Neural progenitor cell (in vitro differentiated cells): ENCODE measurements at regions not wholly inside any gene's neighbourhood (a gene's known extent, or its start where the extent isn't known, plus 50 kb on each side); places are given as distances from the start of the nearest gene placed in this dataset.

Source experiments
- DNase-seq: peaks from one replicate; pipeline ENCODE4 v3.0.0-alpha.2; 2016; ENCODE audit warnings: low spot score
- H2AFZ ChIP-seq: fragments of 200-600 bp; sonication (generic); replicated peaks from 2 replicates; pipeline ENCODE4 v1.6.1; 2016; ENCODE audit warnings: antibody characterized with exemption
- H3F3A ChIP-seq: fragments of 200-600 bp; sonication (generic); 2 replicates; pipeline ENCODE4 v1.6.1; 2016; ENCODE audit warnings: antibody characterized with exemption, low read depth
- H3K27ac ChIP-seq: fragments of 200-600 bp; sonication (generic); 2 replicates; pipeline ENCODE4 v1.5.1; 2016; ENCODE audit warnings: mild to moderate bottlenecking
- H3K27me3 ChIP-seq: fragments of 200-600 bp; sonication (generic); 2 replicates; pipeline ENCODE4 v1.6.1; 2016; ENCODE audit warnings: mild to moderate bottlenecking, moderate library complexity
- H3K36me3 ChIP-seq: fragments of 200-600 bp; sonication (generic); 2 replicates; pipeline ENCODE4 v1.5.1; 2016
- H3K4me1 ChIP-seq: fragments of 200-600 bp; sonication (generic); 2 replicates; pipeline ENCODE4 v1.6.1; 2016; ENCODE audit warnings: mixed run types
- H3K4me2 ChIP-seq: fragments of 200-600 bp; sonication (generic); 2 replicates; pipeline ENCODE4 v1.6.1; 2016
- H3K4me3 ChIP-seq: fragments of 200-600 bp; sonication (generic); 2 replicates; pipeline ENCODE4 v1.5.1; 2016
- H3K79me2 ChIP-seq: fragments of 200-600 bp; sonication (generic); 2 replicates; pipeline ENCODE4 v1.6.1; 2016; ENCODE audit warnings: low read depth
- H3K9ac ChIP-seq: fragments of 200-600 bp; sonication (generic); 2 replicates; pipeline ENCODE4 v1.6.1; 2016
- H3K9me3 ChIP-seq: fragments of 200-600 bp; sonication (generic); 2 replicates; pipeline ENCODE4 v1.5.1; 2016; ENCODE audit warnings: low read depth
- H4K20me1 ChIP-seq: fragments of 200-600 bp; sonication (generic); 2 replicates; pipeline ENCODE4 v1.6.1; 2016; ENCODE audit warnings: low read depth
- H3K27ac Mint-ChIP-seq: 3 replicates; pipeline ENCODE4 v1.8.0; 2021; ENCODE audit warnings: mixed read lengths
- H3K27me3 Mint-ChIP-seq: 2 replicates; pipeline ENCODE4 v1.8.0; 2022; ENCODE audit warnings: low read depth, mild to moderate bottlenecking, inconsistent platforms, moderate library complexity, mixed read lengths; ENCODE audit not compliant: insufficient read depth
- H3K36me3 Mint-ChIP-seq: 3 replicates; pipeline ENCODE4 v1.8.0; 2021; ENCODE audit warnings: mixed read lengths
- H3K4me1 Mint-ChIP-seq: 3 replicates; pipeline ENCODE4 v1.8.0; 2021; ENCODE audit warnings: mixed read lengths
- H3K4me3 Mint-ChIP-seq: 3 replicates; pipeline ENCODE4 v1.8.0; 2021; ENCODE audit warnings: mild to moderate bottlenecking, moderate library complexity, mixed read lengths
- H3K9me3 Mint-ChIP-seq: 3 replicates; pipeline ENCODE4 v1.8.0; 2020; ENCODE audit warnings: mixed read lengths
- EZH2 ChIP-seq: fragments of 200-600 bp; sonication (generic); IDR thresholded peaks from 2 replicates; pipeline ENCODE4 v1.6.1; 2017; ENCODE audit warnings: antibody characterized with exemption, mild to moderate bottlenecking, moderate library complexity
- EZH2phosphoT487 ChIP-seq: fragments of 200-600 bp; sonication (generic); IDR thresholded peaks from 2 replicates; pipeline ENCODE4 v1.6.1; 2017; ENCODE audit warnings: antibody characterized with exemption
- TF ChIP-seq, protein P1 (sequence below): fragments of 200-600 bp; sonication (generic); IDR thresholded peaks from 2 replicates; pipeline ENCODE4 v1.5.1; 2017; ENCODE audit warnings: antibody characterized with exemption, mild to moderate bottlenecking

DNA sequence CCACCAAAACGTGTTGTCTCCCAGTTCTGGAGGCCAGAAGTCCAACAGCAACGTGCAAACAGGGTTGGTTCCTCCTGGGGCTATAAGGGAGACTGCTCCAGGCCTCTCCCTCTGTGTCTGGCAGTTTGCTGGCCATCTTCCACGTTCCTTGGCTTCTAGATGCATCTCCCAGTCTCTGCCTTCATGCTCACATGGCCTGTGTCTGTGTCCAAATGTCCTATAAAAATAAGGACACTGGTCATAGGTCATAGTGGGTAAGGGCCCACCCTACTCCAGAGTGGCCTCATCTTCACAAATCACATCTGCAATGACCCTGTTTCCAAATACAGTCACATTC, 69.4 kb upstream of the TAF1B start:
- Histone ChIP-seq H3K27me3 (no peaks in the 10 kb centered on the region), H2AFZ (no peak overlapping the region), H4K20me1 (no peaks in the 10 kb centered on the region), H3K9me3 (no peaks in the 10 kb centered on the region), H3K4me2 (no peak overlapping the region), H3K79me2 (no peaks in the 10 kb centered on the region), H3K27ac (no peak overlapping the region), H3K4me1 (peaks cover 20% of the 10 kb centered on the region), H3K4me3 (no peak overlapping the region), H3F3A (peaks cover 4% of the 10 kb centered on the region), H3K9ac (no peak overlapping the region), H3K36me3 (no peaks in the 10 kb centered on the region)
- Mint-ChIP-seq H3K9me3 (no peaks in the 10 kb centered on the region), H3K27ac (peak overlapping the region; percentile 34), H3K36me3 (peaks cover 2% of the 10 kb centered on the region), H3K27me3 (peaks cover 22% of the 10 kb centered on the region), H3K4me3 (no peak overlapping the region), H3K4me1 (peaks cover 58% of the 10 kb centered on the region)
- no peak for DNase-seq
- TF ChIP-seq, protein P1, sequence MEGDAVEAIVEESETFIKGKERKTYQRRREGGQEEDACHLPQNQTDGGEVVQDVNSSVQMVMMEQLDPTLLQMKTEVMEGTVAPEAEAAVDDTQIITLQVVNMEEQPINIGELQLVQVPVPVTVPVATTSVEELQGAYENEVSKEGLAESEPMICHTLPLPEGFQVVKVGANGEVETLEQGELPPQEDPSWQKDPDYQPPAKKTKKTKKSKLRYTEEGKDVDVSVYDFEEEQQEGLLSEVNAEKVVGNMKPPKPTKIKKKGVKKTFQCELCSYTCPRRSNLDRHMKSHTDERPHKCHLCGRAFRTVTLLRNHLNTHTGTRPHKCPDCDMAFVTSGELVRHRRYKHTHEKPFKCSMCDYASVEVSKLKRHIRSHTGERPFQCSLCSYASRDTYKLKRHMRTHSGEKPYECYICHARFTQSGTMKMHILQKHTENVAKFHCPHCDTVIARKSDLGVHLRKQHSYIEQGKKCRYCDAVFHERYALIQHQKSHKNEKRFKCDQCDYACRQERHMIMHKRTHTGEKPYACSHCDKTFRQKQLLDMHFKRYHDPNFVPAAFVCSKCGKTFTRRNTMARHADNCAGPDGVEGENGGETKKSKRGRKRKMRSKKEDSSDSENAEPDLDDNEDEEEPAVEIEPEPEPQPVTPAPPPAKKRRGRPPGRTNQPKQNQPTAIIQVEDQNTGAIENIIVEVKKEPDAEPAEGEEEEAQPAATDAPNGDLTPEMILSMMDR: no peak
- no peak for TF ChIP-seq EZH2
- no peak for TF ChIP-seq EZH2phosphoT487

DNA sequence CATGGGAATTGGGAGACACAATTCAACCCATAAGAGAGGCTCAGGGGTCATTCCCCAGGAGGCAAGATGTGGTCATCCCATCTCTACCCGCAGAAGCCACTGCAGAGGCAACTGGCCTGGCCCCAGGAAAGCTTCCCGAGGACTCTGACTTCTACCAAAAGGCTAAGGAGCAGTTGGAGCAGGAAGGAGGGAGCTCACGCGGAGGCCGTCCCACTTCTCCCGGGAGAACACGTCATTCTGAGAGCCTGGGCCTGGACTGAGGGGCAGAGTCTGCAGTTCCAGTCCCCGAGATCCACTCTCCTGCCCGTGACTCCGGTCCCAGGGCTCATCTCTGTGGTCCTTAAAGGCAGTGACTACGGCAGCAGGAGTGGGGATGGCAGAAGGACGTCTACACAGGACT, 69.0 kb upstream of the TAF1B start:
- Histone ChIP-seq H3K4me2 (no peak overlapping the region), H3K9ac (no peak overlapping the region), H2AFZ (no peak overlapping the region), H3K36me3 (no peaks in the 10 kb centered on the region), H3K9me3 (no peaks in the 10 kb centered on the region), H3K27me3 (no peaks in the 10 kb centered on the region), H3F3A (peaks cover 4% of the 10 kb centered on the region), H3K4me1 (peaks cover 19% of the 10 kb centered on the region), H3K4me3 (no peak overlapping the region), H3K79me2 (no peaks in the 10 kb centered on the region), H3K27ac (no peak overlapping the region), H4K20me1 (no peaks in the 10 kb centered on the region)
- Mint-ChIP-seq H3K4me3 (no peak overlapping the region), H3K27ac (peak overlapping the region; percentile 42), H3K27me3 (peaks cover 22% of the 10 kb centered on the region), H3K36me3 (peaks cover 2% of the 10 kb centered on the region), H3K4me1 (peaks cover 57% of the 10 kb centered on the region), H3K9me3 (no peaks in the 10 kb centered on the region)
- DNase-seq: no peak
- TF ChIP-seq, protein P1: no peak
- TF ChIP-seq EZH2phosphoT487 (no peak), EZH2 (no peak)

DNA sequence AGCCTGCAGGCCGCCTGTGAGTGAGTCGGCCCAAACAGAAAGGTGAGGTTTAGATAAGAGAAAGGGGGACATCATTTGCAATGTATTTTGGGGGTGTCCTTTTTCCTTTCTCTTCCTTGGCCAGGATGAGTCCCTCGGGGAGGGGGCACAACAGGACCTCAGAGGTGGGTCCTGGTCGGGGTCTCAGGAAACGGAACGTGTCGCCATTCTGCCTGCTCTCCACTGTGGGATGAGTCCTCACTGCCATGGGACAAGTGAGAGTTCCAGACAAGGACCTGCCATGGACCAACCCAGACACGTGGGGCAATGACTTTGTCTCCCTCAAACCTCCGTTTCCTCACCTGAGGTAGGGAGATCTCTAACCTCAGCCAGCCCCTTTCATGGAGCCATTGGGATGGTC, 67.9 kb upstream of the TAF1B start:
- Mint-ChIP-seq H3K36me3 (peaks cover 2% of the 10 kb centered on the region), H3K9me3 (no peaks in the 10 kb centered on the region), H3K27ac (peak overlapping the region; percentile 17), H3K27me3 (peaks cover 22% of the 10 kb centered on the region), H3K4me1 (peaks cover 50% of the 10 kb centered on the region), H3K4me3 (peak overlapping the region; percentile 30)
- Histone ChIP-seq H3K79me2 (no peaks in the 10 kb centered on the region), H3K4me1 (peaks cover 8% of the 10 kb centered on the region), H3F3A (no peaks in the 10 kb centered on the region), H3K27ac (no peak overlapping the region), H3K27me3 (no peaks in the 10 kb centered on the region), H3K4me2 (no peak overlapping the region), H4K20me1 (no peaks in the 10 kb centered on the region), H3K36me3 (no peaks in the 10 kb centered on the region), H3K9ac (no peak overlapping the region), H3K4me3 (no peak overlapping the region), H2AFZ (no peak overlapping the region), H3K9me3 (no peaks in the 10 kb centered on the region)
- TF ChIP-seq EZH2: no peak
- no peak for TF ChIP-seq EZH2phosphoT487
- TF ChIP-seq, protein P1: no peak
- no peak for DNase-seq
